HG03521 (cell line): ENCODE measurements at regions not wholly inside any gene's neighbourhood (a gene's known extent, or its start where the extent isn't known, plus 50 kb on each side); places are given as distances from the start of the nearest gene placed in this dataset.
"Not testable (repeated sequence)": the region's sequence is repeated elsewhere in the genome, so short reads cannot be mapped to it uniquely, and the experiment has no call there.

Experiments used
- ATAC-seq: cut with Tn5 transposase; IDR thresholded peaks from one replicate; pipeline ENCODE4 v1.9.1; 2021; ENCODE audit warnings: mild to moderate bottlenecking, moderate library complexity; ENCODE audit not compliant: unreplicated experiment

DNA sequence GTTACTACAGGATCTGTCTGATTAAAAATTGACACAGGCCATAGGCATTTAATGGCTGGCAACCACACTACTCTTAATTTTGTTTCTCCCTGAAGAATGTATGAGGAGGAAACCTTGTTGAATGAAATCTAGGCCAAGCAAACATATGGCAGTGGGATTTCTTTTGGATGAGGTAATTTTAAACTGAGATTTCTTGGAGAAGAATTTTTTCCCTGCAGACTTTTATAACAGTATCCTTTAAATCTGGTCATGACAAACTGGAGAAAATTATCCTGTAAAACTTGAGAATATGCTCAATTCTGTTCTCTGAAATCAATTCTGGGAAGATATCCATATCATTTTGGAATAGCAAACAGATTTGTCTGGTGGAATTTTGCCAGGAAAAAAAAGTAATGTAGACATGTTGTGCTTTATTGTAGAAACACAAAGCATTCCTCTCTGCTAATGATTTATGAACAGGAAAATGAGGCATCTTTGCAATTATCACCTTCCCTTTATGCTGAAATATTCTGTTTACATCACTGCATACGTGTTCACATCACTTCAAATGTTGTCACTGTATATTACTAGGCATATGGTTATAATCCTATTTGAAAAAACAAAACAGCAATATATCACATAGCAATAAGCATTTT, 108.3 kb upstream of the ARSJ start:
- ATAC-seq, result no peak

- ATAC-seq, result no peak
These were observed 109.0 kb upstream of the ARSJ start for GRCh38 chr4:114088481-114088880.

- ATAC-seq, result no peak
These were observed 112.1 kb upstream of the ARSJ start for GRCh38 chr4:114091546-114091945.

- ATAC-seq, result no peak
These were observed 113.8 kb upstream of the ARSJ start for GRCh38 chr4:114093221-114093715.

GRCh38 chr4:114100288-114101031, 121.0 kb upstream of the ARSJ start:
- no peak for ATAC-seq

GRCh38 chr4:114103908-114104307, 124.5 kb upstream of the ARSJ start:
- ATAC-seq, result no peak

- no peak for ATAC-seq
These were observed 129.4 kb upstream of the ARSJ start for GRCh38 chr4:114108869-114109268.

- no peak for ATAC-seq
These were observed 130.3 kb upstream of the ARSJ start for GRCh38 chr4:114109776-114110175.

GRCh38 chr4:114115526-114115925, 136.1 kb upstream of the ARSJ start:
- no peak for ATAC-seq

DNA sequence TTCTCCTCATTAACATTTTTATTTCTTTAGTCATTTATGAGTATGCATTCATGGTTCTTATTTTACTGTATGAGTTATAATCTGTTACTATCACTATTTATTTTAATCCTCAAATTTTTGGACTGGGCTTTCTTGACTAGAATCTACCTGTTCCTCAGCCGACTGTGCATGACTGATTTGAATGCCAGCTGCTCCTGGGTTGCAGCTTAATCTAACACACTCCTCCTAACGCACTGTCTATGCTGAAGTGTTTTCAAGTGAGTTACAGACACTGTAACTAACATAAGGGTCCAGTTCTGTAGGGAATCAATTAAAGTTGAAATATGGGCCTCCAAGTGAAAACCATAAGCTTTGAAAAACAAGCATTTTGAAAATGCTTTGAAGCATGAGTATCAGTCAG, 137.4 kb upstream of the ARSJ start:
- no peak for ATAC-seq

- ATAC-seq, result no peak
These were observed 141.8 kb upstream of the ARSJ start for GRCh38 chr4:114121221-114121620.

GRCh38 chr4:114132199-114132598, 152.8 kb upstream of the ARSJ start:
- ATAC-seq, result no peak

GRCh38 chr4:114132830-114133229, 153.4 kb upstream of the ARSJ start:
- no peak for ATAC-seq

DNA sequence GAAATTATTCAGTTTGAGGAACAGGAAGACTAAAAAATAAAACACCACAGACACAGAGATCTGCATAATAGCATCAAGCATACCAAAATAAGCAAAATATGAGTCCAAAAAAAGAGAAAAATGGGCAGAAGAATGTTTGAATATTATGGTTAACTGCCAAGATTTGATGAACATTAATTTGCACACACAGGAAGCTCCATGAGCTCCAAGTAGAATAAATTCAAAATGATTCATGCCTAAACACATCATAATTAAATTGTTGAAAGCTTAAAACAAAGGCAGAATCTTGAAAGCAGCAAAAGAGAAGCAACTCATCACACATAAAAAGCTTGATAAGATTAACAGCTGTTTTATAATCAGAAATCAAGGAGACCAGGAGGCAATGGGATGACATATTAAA, 156.6 kb upstream of the ARSJ start:
- no peak for ATAC-seq

- ATAC-seq, result no peak
These were observed 158.5 kb upstream of the ARSJ start for GRCh38 chr4:114137984-114138383.

DNA sequence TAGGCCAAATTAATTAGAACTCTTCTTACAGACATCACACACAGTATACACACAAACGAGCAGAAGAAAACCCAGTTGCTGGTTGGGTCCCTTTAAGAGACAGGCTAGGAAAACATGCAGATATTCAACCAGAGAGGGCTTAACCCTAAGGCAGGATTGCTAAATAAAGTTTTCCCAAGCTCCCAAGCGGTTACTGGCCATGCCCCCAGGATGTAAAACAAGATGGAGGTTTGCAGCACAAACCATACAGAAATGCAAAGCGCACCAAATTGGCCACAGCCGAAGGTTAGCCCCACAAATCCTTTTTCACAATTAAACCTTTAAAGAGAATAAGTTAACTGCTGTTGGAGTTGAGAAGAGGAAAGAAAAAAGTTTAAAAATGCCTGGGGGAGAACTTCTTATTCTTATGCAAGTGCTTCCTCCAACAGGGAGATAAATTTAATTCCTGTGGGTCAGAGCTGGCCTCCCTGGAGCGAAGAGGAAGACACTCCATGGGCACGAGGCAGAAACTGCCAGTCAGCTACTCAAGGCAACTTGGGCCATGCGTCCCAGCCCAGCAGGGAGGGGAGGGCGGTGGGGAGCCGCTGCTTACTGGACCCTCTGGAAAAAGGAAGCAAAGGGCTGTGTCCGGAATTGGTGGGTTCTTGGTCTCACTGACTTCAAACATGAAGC, 167.6 kb upstream of the ARSJ start:
- no peak for ATAC-seq

GRCh38 chr4:114147619-114148208, 168.3 kb upstream of the ARSJ start:
- ATAC-seq, result not testable (repeated sequence)

DNA sequence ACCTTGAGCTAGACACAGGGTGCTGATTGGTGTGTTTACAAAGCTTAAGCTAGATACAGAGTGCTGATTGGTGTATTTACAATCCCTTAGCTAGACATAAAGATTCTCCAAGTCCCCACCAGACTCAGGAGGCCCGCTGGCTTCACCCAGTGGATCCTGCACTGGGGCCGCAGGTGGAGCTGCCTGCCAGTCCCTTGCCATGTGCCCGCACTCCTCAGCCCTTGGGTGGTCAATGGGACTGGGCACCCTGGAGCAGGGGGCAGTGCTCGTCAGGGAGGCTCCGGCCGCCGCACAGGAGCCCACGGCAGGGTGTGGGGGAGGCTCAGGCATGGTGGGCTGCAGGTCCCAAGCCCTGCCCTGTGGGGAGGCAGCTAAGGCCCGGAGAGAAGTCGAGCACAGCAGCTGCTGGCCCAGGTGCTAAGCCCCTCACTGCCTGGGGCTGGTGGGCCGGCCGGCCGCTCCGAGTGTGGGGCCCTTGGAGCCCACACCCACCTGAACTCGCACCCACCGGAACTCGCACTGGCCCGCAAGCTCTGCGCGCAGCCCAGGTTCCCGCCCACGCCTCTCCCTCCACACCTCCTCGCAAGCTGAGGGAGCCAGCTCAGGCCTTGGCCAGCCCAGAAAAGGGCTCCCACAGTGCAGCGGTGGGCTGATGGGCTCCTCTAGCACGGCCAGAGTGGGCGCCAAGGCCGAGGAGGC, 169.1 kb upstream of the ARSJ start:
- ATAC-seq, result not testable (repeated sequence)

DNA sequence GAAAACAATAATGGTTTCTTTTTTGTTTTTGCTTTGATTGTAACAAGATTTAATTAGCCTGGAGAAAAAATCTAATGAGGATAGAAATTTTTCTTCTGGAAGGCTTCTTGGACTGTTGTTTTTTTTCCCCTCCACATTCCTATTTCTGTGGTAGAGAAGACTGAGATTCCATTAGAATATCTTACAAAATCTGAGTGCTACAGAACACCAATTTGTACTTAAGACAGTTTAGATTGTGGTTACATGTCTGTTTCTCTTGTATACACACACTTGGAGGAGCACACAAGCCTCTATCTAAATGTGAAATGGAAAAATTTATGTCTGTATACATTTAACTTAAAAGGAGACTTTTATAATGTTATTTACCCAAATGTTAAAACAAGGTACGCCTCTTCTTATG, 176.9 kb upstream of the ARSJ start:
- no peak for ATAC-seq

GRCh38 chr4:114161809-114162208, 182.4 kb upstream of the ARSJ start:
- ATAC-seq, result no peak

DNA sequence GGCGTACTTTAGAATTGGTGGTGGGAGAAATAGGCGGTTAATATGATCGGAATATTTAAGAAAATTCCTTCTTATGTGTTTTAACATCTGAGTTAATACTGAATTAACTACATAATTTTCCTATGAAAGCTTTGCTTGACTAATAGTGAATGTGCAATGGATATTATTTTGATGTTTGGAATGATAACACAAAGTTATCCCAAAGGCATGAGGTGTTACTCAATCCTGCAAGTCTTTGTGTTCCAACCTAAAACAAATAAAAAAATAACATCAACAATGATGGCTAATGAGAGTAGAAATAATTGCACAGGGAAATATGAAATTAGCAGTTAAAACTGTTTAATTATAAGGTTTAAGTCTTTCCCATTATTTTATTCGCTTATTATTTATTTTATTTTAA, 183.6 kb upstream of the ARSJ start:
- ATAC-seq, result no peak
